ENCODE measurements at regions not wholly inside any gene's neighbourhood (a gene's known extent, or its start where the extent isn't known, plus 50 kb on each side); places are given as distances from the start of the nearest gene placed in this dataset.

GRCh38 chr9:80449513-80449912 lies 877.7 kb downstream of the TLE4 start:
- TF ChIP-seq CTCF (conservative IDR thresholded peaks at IDR 0.05) (no peak), EZH2 (IDR thresholded peaks at IDR 0.05; ENCODE audit: low read depth) (no peak)
